RPMI8226 (cell line): ENCODE measurements at regions not wholly inside any gene's neighbourhood (a gene's known extent, or its start where the extent isn't known, plus 50 kb on each side); places are given as distances from the start of the nearest gene placed in this dataset.

Experiments used
- DNase-seq: peaks from one replicate; pipeline ENCODE4 v3.0.0-alpha.2; 2015

DNA sequence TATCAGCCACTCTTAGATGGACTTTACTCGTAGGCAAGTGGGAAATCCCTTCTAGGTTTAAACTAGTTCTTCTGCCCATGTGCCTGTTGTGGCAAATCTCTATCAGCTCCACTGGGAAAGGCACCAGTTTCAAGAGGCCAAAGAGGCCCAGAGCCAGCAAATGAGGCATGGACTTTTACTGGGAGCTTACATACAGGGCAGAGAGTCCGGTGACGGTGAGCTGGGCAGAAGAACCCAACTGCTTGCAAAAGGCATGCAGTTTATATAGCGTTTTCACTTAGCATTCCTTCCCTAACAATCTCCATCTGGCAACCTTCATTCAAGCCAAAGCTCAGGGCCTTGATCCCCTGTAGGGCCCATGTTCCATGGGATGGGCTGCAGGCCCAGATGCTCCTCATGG, 93.0 kb upstream of the C3orf80 start:
- no peak for DNase-seq

DNA sequence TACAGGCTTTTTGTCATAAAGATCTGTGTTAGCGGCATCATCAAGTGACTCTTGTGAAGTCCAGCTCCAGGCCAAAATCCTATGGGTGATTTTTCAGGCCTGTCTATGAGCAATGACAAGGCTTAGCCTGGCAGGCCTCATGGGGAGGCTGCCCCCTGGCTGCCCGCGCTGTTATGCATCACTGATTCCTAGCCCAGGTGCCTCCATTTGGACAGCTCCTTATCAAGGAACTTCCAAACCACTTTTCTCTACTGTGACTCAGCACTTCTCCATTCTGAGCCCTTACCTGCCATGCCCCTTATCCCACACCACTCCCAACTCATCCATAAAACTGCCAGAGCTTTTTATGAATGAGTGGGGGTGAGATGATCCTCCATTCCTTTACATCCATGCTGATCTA, 91.5 kb upstream of the C3orf80 start:
- DNase-seq, result peak; percentile 30

DNA sequence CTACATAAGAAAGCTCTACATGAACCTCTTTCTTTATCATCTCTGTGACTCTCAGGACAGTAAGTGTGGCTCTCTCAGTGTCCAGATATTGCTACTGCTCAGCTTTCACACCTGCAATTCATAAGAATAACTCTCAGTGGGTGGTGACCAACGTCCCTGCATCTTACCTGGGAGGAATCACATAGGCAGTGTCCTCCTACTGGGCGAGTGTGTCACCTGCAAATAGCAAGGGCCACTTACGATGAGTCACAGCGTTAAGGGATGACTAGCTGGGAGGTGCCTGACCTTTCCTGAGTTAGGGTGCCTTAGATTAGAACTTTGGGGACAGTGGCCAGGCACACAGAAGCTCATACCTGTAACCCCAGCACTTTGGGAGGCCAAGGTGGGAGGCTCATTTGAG, 90.8 kb upstream of the C3orf80 start:
- DNase-seq, result no peak

DNA sequence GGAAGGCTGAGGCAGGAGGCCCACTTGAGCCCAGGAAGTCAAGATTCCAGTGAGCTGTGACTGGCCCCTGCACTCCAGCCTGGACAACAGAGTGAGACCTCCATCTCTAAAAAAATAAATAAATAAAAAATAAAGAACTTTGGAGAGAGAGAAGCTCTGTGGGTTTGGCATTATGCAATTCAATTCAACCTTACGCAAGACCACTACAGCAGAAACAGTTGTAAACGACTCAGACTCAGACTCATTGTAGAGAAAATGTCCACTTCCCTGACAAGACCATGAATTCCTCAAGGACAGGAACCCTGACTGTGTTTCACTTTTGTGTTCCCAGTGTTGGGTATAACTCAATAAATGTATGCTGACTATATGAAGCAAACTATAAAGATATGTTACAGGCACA, 90.3 kb upstream of the C3orf80 start:
- DNase-seq, result no peak

DNA sequence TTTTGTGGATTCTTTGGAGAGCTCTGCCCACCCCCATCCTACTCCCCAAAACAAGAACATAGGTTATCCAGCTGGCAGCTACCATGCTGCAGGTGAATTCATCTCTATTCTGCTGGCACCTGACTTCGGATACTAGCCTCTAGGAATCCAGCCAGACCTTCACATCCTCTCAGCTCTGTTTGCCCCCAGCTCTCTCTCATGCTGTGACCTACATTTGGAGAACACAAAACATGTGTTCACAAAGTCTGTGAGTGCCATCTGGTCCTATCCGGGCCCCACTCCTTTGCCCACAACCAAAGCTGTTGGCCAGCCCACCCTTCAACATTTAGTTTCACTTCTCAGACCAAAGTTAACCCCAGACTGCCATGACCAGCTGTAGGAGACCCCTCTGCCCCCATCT, 89.4 kb upstream of the C3orf80 start:
- DNase-seq, result no peak

DNA sequence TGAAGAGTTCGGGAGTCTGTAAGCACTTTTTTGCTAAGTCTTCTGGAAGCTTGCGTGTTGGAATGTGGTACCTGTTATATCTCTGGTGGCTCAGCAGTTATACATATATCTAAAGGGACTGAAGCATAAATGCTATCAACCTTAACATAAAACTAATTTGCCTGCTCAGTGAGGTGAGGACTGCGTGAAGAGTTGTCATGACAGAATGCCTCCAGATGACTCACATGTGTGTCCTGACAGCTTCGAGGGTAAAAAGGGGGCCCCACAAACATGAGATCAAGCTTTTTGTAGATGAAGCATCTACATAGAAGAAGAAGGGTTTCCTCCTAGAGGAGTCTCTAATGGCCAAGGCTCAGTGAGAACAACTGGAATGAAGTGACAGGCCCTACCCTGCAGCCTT, 88.8 kb upstream of the C3orf80 start:
- DNase-seq, result no peak

DNA sequence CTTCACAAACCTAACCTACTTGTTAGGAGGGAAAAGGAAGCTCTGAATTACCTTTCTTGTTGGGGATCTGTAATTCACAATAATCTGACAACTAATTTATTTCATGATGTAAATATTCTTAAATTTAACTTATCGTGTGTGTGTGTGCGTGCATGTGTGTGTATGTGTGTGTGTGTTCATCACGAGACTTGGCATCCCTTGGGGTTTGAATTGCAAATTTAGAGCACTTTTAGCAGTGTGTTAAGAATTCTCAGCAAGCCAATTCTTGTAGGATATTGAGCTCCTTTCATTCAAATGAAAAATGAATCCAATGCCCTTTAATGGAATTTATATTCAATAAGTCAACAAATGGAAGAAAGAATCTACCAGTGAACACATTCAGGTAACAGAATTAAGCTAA, 85.9 kb upstream of the C3orf80 start:
- DNase-seq, result no peak

DNA sequence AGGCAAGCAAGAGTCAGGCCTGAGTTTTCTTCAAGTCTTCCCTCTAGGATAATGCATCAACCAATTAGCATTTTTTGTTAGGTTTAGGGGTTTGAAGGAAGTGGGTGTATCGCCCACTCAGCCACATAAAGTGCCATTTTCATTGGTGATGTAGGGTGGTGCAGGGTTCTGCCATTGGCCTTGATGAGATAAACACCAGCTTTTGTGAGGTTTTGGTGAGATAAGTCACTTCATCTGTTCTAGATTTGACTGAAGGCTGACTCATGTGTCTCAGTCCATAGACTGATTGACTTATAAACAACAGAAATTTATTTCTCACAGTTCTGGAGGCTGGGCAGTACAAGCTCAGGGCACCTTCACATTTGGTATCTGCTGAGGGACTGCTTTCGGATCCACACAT, 84.5 kb upstream of the C3orf80 start:
- no peak for DNase-seq

DNA sequence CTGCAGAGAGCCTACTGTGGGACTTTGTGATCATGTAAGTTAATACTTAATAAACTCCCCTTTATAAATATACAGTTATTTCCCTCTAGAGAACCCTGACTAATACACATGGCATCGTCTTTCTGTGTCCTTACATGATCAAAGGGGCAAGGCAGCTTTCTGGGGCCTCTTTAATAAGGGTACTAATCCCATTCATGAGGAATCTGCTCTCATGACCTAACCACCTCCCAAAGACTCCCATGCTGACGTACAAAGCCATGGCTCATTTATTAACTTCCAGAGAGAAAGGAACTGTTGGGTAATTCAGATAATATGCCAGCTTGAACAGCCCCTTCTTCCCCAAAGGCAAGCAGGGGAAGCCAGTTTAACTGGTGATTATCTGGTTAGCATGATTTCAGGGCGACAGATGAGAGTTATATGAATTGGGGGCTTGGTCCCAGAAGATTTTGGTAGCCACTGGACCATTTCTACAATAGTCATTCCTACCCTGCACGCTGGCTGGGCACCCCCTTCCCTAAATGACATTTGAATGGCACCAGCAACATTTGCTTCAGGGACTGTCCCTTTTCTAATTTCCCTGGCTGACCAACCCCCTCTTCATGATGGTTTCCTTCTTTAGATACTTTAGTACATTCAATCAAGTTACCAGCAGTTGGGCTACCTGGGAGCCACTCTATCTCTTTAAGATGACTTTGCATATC, 83.6 kb upstream of the C3orf80 start:
- DNase-seq, result no peak

DNA sequence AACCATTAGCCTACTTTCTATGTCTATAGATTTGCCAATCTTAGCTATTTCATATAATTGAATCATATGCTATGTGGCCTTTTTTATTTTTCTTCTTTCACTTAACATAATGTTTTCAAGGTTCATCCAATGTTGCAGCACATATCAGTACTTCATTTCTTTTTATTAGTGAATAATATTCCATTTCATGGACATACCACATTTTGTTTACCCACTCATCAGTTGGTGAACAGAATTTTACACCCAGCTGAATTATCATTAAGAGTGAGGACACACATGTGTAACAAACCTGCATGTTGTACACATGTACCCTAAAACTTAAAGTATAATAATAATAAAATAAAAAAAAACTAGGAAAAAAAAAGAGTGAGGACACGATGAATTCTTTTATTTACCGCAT, 81.7 kb upstream of the C3orf80 start:
- DNase-seq, result no peak

DNA sequence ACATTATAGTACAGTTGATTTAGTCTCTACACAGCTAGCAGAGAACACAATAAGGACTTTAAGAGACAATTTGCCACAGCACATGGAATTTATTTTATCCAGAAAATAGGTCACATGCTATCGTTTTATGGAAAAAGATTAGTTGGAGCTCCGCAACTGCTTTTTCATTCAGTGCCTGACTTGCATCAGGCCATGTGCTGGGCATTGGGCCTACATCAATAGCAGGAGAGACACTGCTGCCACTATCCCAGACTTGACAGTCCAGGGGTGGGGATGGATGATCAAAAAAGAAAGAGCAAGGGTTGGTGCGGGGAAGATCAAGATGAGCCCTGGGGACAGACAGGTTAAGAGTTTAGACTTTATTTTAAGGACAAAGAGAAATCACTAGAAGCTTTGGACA, 75.2 kb upstream of the C3orf80 start:
- no peak for DNase-seq

DNA sequence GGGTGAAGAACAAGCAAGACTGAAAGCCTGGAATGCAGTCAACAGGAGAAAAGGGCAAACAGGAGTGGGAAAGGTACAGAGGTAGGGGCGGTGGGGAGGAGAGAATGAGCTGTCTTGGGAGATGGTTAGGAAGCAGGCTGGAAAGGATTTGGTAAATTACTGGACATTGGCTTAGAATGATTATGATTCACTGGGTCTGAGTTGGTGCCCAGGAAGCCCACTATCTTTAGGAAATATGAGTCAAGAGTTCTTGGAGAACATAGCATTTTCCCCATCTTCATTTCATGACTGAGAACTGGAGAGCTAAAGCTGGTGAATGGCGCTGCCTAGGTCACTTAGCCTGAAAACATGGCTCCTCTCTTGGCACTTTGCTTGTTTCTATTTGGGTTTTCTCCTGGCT, 74.7 kb upstream of the C3orf80 start:
- DNase-seq, result no peak

DNA sequence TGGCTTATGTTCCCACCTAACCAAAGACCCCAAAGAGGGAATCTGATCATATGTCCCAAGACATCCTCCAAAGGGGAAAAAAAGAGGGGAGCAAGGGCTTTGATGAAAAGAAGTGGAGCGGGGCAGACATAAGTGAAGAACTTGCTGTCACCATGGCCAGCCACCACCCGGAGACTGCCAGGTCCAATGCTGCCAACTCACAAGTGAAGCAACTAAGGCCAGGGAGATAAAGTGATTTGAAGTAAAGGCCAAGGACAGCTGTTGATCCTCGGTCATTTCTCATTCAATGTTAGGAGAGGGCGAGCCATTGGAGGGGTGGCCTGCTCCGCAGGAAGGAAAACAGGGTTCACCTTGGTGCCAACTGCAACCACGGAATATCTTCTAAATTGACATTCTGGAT, 72.6 kb upstream of the C3orf80 start:
- DNase-seq, result no peak

DNA sequence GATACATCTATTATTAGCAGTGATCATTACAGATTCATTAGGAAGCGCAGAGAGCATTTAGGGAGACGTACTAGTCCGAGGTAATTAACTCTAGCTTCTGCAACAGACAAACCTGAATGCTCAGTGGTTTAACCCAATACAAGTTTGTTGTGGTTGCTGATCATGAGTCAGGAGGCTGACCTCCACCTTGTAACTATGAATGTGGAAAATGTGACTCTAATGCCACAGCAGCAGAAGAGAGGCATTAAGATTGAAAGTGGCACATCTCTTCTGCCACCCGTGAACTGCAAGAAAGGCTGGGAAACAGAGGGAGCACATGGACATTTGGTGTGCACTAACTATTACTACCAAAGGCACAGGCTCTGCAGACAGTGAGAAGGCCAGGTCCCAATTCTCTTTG, 71.2 kb upstream of the C3orf80 start:
- DNase-seq, result no peak

DNA sequence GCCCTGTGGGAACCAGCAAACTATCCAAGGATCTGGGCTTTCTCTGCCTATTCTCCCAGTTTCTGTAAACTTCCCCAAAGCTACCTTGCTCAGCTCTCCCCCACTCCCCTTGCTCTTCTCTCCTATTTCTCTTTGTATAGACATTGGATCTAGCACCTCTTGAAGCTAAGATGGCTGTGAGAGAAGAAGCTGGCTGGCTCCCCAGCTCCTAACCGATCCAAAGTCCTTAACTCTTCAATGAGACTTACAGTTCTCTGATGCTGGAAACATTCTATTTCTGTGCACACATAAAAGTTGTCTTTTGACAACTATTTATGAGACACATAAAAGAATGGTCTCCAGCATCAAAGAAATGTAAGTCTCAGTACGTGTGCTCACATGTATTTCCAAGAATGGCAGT, 70.6 kb upstream of the C3orf80 start:
- no peak for DNase-seq

DNA sequence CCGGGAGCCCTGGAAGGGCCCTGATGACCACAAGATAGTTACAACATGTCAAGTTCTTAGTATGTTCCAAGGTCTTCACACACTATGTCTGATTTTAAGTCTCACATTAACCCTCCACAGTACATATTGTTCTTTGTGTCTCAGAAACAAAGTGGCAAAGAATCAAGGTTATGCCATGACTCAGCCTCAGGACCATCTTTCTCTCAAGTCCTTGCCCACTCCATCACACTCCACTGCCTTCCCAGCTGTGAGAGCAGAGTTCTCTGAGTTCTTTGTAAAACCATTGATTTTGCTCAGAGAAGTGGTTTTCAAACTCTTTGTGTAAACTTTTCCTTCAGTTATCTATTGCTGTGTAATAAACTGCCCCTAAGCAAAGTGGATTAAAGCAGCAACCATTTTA, 67.9 kb upstream of the C3orf80 start:
- DNase-seq, result no peak

DNA sequence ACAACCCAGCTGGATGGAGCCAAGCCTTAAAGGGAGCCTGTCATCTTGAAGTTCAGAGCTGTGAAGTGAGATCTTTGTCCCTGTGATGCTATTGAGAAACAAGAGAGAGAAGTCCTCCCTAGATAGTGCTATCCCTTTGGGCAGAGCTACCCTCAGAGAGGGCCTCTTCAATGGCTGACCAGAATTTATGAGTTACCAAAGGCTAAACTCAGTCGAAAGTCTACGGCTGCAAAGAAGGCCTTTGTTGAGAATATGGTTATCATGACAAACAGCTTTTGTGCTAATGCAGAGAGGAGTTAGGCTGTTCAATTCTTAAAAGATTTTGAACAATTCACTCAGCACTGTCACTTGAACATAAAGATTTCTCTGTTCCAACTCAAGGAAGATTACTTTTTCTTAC, 65.9 kb upstream of the C3orf80 start:
- no peak for DNase-seq

DNA sequence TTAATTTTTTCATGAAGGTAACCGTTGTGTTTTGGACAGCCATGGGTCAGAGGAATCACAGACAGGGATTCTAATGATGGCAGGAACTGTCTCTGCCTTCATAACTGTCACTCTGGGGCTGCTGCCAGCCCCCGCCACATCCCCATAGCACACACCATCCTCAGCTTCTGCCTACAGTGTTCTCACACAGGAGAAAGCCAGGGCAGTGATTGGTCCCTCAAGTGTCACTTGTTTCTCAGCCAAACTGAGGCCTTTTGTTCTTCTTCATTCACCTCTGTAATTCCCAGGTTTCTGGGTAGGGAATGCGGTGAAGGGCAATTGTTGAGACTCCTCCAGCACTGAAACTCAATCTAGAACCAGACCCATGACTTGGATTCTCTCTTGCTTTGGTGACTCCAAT, 65.4 kb upstream of the C3orf80 start:
- no peak for DNase-seq

DNA sequence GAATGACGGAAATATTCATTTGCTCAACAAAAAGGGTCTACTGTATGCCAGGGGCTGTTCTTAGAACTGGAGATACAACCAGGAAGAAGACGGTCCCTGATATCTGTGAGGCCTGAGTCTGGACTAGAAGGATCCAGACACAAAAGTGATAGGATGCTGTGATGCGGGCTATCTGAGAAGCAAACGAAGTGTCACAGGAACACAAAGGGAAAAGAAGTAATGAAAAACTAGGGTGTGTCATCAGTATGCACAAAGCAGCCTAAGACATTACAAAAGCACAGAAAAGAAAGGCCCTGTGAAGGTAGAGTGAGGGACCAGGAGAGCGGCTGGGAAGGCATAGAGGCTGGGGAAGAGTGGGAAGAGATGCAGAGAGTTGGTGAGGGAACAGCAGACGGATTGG, 63.3 kb upstream of the C3orf80 start:
- no peak for DNase-seq

DNA sequence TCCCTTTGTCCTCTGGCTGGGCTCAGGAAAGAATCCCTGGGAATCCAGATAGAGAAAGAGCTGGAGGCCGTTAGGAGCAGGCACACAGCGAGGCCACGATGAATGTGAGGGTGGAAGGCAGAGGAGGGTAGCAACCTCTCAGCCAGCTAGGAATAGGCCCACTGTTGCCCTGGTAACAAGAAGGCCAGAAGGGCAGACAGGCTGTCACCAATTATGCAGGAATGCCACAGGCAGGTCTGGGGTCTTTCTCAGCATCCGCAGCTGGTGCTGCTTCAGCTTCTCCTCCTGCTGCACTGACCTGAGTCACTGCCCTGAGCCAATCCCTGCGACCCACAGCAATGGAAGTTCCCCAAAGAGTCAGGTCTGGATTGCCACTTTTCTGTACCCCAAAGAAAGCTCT, 62.8 kb upstream of the C3orf80 start:
- DNase-seq, result no peak

DNA sequence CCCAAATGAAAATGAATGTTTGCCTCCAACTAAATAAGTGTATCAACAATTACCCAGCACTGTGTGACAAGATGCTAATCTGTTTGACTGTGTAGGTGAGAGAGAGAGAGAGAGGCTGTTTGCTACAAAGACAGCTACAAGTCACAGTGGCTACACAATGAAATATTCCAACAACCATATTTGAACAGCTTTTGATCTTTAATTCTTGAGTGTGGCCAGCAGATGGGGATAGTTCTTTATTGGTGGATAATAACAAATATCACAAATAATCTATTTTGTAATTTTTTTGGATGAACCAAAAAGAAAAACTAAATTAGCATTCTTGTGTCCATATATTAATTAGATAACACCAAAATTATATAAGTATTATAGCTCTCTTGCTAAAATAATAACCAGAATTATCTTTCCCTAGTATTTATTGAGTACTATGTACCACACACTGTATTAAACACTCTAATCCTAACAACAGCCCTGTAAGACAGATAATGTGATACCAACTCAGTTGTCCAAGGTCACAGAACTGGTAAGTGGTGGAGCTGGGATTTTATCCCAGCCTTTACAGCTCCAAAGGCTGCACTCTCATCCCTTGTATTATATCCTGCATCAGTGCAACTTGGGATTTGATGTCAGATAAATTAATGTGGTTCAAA, 61.9 kb upstream of the C3orf80 start:
- peak; percentile 17 for DNase-seq

DNA sequence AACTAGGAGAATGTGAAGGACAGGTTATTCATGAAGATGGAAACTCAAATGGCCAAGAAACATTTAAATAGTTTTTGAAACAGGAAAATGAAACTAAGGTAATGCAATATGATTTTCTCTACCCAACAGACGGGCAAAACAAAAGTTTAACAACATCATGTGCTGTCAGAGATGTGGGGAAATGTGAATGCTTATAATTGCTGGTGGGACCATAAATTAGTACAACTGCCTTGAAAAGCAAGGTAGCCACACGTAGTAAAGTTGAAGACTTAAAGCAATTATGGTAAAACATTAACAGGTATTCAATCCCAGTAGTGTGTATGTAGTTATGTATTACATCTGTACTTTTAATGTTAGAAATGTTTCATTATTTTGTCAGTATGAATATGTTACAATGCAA, 57.0 kb upstream of the C3orf80 start:
- no peak for DNase-seq

DNA sequence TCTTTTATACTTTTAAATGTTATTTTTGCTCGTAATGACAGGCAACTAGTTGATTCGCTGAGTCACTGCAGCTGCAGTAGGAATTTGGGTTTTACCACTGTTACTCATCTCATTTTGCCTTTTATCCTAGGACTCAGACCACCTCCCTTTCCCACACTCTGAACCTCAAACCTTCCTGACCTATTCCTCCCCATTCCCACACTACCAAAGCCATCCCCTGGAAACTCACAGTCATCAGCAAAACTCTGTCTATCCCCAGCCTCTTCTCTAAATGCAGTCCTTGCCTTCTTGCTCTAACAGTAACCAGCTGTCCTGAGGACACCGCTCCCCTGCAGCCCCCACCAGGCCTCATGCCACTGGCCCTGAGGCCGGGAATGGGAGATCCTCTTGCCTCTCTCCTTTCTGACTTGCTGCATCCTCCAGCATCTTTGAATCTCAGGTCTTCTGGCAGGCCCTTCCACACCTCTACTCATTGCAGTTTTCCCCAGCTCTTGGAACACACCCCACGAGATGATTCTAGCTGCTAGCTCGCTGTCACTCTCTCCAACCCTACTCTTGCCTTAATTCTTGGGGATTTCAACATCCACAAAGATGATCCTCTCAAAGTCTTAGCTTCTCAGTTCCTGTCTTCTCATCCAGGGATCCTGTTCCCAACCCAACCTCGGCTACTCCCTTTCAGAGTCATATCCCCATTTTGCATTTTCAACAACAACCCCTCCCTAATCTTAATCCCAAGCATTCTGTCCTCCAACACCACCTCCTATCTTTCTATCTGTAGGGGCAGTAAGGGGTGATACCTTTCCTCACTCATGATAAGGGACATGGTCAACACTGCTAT, 55.9 kb upstream of the C3orf80 start:
- DNase-seq, result no peak
